Adrenal gland (tissue), 5 donors: ENCODE measurements at regions not wholly inside any gene's neighbourhood (a gene's known extent, or its start where the extent isn't known, plus 50 kb on each side); places are given as distances from the start of the nearest gene placed in this dataset.

Experiments
- POLR2A ChIP-seq, 2 donors: fragments of 450-650 bp; IDR thresholded peaks; one replicate each; pipeline ENCODE4 v1.6.1; 2017; ENCODE audit warnings: antibody characterized with exemption in 2 of 2, mild to moderate bottlenecking in 2 of 2, moderate library complexity in 1 of 2
- TF ChIP-seq, protein P1 (sequence below), 6 experiments: fragments of 450-650 bp in 4 of 6; fragments of 200-600 bp in 2 of 6; sonication (generic) in 1 of 6; IDR thresholded peaks; 1 replicate in 5 of 6; 2 replicates in 1 of 6; pipeline versions ENCODE4 v1.5.1 to v1.8.0; 2016 to 2021; ENCODE audit warnings: antibody characterized with exemption in 6 of 6, mild to moderate bottlenecking in 2 of 6, moderate library complexity in 1 of 6
- donor health status: DM: no; HTN: no; CAD: no.

DNA sequence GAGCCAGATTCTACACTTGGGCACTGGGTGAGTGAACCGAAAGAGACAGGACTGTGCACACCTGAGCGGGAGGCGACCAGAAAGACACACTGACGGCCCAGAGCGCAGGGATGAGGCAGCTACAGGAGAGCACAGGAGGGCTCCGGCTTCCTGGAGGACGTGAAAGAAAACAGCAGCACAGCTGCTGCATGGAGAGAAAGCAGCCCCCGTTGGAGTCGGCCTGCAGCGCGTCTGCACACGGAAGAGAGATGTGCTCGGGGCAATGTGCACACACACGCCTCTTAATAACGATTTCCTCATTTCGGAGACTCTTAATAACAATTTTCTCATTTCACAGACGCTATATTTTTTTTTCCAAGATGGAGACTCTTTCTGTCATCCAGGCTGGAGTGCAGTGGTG lies 160.4 kb downstream of the CTTN start:
- no peak for TF ChIP-seq POLR2A (IDR thresholded peaks at IDR 0.05)
- TF ChIP-seq, protein P1, sequence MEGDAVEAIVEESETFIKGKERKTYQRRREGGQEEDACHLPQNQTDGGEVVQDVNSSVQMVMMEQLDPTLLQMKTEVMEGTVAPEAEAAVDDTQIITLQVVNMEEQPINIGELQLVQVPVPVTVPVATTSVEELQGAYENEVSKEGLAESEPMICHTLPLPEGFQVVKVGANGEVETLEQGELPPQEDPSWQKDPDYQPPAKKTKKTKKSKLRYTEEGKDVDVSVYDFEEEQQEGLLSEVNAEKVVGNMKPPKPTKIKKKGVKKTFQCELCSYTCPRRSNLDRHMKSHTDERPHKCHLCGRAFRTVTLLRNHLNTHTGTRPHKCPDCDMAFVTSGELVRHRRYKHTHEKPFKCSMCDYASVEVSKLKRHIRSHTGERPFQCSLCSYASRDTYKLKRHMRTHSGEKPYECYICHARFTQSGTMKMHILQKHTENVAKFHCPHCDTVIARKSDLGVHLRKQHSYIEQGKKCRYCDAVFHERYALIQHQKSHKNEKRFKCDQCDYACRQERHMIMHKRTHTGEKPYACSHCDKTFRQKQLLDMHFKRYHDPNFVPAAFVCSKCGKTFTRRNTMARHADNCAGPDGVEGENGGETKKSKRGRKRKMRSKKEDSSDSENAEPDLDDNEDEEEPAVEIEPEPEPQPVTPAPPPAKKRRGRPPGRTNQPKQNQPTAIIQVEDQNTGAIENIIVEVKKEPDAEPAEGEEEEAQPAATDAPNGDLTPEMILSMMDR (IDR thresholded peaks at IDR 0.05): no peak
